ENCODE measurements at regions not wholly inside any gene's neighbourhood (a gene's known extent, or its start where the extent isn't known, plus 50 kb on each side); places are given as distances from the start of the nearest gene placed in this dataset.

DNA sequence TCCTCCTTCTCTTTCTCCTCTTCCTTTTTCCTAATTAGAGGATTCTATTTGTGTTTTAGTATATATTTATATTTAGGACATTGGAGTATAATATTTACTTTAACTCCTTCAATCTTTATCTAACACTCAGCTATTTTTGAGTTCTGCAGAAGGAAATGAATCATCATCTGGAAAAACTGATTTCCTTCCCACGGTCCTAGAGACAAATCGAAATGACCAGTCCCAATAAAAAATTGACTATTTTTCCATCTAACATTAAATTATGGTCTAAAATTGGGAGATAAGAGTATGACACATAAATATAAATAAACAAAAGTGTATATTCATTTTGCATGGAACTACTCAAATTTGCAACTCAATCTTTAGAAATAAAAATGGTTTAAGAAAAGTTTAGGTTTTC lies 167.4 kb downstream of the TMTC3 start:
- Mint-ChIP-seq H3K9me3 (ENCODE audit: low read depth) (no peaks in the 10 kb centered on the region), H3K4me3 (ENCODE audit: low read depth) (no peak overlapping the region), H3K36me3 (ENCODE audit: insufficient read depth) (no peaks in the 10 kb centered on the region), H3K27me3 (peaks cover 16% of the 10 kb centered on the region), H3K27ac (no peak overlapping the region), H3K4me1 (ENCODE audit: low read depth) (peaks cover 21% of the 10 kb centered on the region)
- DNase-seq (ENCODE audit: low spot score, unreplicated experiment): no peak
- TF ChIP-seq, protein P1, sequence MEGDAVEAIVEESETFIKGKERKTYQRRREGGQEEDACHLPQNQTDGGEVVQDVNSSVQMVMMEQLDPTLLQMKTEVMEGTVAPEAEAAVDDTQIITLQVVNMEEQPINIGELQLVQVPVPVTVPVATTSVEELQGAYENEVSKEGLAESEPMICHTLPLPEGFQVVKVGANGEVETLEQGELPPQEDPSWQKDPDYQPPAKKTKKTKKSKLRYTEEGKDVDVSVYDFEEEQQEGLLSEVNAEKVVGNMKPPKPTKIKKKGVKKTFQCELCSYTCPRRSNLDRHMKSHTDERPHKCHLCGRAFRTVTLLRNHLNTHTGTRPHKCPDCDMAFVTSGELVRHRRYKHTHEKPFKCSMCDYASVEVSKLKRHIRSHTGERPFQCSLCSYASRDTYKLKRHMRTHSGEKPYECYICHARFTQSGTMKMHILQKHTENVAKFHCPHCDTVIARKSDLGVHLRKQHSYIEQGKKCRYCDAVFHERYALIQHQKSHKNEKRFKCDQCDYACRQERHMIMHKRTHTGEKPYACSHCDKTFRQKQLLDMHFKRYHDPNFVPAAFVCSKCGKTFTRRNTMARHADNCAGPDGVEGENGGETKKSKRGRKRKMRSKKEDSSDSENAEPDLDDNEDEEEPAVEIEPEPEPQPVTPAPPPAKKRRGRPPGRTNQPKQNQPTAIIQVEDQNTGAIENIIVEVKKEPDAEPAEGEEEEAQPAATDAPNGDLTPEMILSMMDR (IDR thresholded peaks at IDR 0.05; ENCODE audit: unreplicated experiment): no peak

DNA sequence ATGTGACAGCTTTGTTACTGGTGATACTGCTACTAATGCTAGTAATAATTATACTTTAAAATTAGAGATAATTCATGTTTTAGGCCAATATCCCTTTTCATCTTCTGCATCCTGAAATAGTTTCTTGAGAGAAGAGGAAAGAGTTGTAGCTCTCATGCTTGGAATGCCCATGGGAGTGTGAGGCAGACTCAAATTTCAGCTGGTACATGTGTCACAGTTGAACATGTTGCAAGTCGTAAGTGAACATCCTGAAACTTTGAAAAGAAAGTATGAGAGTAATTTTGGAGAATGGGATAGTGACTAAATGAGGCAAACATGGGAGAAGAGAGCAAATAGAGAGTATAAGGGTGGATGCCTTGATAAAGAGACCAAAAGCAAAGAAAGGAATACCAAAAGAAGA lies 168.0 kb downstream of the TMTC3 start:
- H3K36me3 Mint-ChIP-seq (ENCODE audit: insufficient read depth): peaks cover 1% of the 10 kb centered on the region
- peaks cover 20% of the 10 kb centered on the region for H3K4me1 Mint-ChIP-seq (ENCODE audit: low read depth)
- H3K4me3 Mint-ChIP-seq (ENCODE audit: low read depth): no peak overlapping the region
- no peak for DNase-seq (ENCODE audit: low spot score, unreplicated experiment)
- H3K9me3 Mint-ChIP-seq (ENCODE audit: low read depth): peaks cover 5% of the 10 kb centered on the region
- no peak overlapping the region for H3K27ac Mint-ChIP-seq
- TF ChIP-seq, protein P1 (IDR thresholded peaks at IDR 0.05; ENCODE audit: unreplicated experiment): no peak
- peaks cover 16% of the 10 kb centered on the region for H3K27me3 Mint-ChIP-seq

DNA sequence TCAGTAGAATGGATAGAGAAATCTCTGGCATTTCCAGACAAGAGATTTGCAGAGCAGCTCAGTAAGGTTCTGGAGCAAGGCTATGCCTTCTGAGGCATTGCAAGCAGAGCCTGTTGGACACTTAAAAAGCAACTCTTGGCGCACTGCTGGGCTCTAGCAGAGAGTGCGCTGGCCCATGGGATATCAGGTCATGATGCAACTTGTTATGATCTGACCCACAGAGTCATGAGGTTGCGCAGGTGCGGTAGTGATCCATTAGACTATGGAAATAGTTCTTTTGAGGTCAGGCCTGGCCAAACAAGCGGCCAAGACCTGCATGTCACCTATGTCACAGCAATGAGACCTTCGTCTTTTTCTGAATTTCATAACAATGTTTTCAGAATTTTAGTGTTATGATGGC lies 168.6 kb downstream of the TMTC3 start:
- peaks cover 5% of the 10 kb centered on the region for H3K9me3 Mint-ChIP-seq (ENCODE audit: low read depth)
- no peak overlapping the region for H3K27ac Mint-ChIP-seq
- H3K4me1 Mint-ChIP-seq (ENCODE audit: low read depth): peaks cover 14% of the 10 kb centered on the region

DNA sequence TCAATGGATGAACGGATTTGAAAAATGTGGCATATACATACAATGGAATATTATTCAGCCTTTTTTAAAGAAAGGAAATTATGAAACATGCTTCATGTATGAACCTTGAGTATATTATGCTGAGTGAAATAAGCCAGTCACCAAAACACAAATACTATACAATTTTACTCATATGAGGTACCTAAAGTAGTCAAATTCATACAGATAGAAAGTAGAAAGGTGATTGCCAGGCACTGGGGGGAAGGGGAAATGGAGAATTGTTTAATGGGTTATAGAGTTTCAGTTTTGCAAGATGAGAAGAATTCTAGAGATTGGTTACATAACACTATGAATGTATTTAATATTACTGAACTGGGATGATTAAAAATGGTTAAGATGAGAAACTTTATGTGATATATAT lies 171.4 kb downstream of the TMTC3 start:
- Mint-ChIP-seq H3K36me3 (ENCODE audit: insufficient read depth) (peaks cover 1% of the 10 kb centered on the region), H3K4me3 (ENCODE audit: low read depth) (no peak overlapping the region), H3K27ac (no peak overlapping the region), H3K9me3 (ENCODE audit: low read depth) (peaks cover 5% of the 10 kb centered on the region), H3K4me1 (ENCODE audit: low read depth) (peaks cover 1% of the 10 kb centered on the region), H3K27me3 (peaks cover 6% of the 10 kb centered on the region)
- TF ChIP-seq, protein P1 (IDR thresholded peaks at IDR 0.05; ENCODE audit: unreplicated experiment): no peak
- DNase-seq (ENCODE audit: low spot score, unreplicated experiment): no peak

More for the DNA sequence above, 168.6 kb downstream of the TMTC3 start:
- Mint-ChIP-seq H3K36me3 (ENCODE audit: insufficient read depth) (peaks cover 1% of the 10 kb centered on the region), H3K27me3 (peaks cover 16% of the 10 kb centered on the region), H3K4me3 (ENCODE audit: low read depth) (no peak overlapping the region)
- DNase-seq (ENCODE audit: low spot score, unreplicated experiment): no peak
- TF ChIP-seq, protein P1 (IDR thresholded peaks at IDR 0.05; ENCODE audit: unreplicated experiment): no peak

DNA sequence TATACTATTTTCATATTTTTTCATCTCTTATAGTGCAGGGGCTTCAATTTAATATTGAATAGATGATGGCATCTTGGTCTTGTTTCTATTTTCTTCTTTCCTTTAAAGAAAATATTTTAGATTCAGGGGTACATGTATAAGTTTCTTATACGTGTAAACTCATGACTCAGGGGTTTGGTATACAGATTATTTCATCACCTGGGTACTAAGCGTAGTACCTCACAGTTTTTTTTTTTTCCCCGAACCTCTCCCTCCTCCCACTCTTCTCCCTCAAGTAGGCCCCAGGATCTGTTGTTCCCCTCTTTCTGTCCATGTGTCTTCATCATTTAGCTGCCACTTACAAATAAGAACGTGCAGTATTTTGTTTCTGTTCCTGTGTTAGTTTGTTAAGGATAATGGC lies 172.6 kb downstream of the TMTC3 start:
- TF ChIP-seq, protein P1 (IDR thresholded peaks at IDR 0.05; ENCODE audit: unreplicated experiment): no peak
- DNase-seq (ENCODE audit: low spot score, unreplicated experiment): no peak
- Mint-ChIP-seq H3K9me3 (ENCODE audit: low read depth) (peaks cover 5% of the 10 kb centered on the region), H3K4me1 (ENCODE audit: low read depth) (peaks cover 4% of the 10 kb centered on the region), H3K27ac (no peak overlapping the region), H3K4me3 (ENCODE audit: low read depth) (no peak overlapping the region), H3K27me3 (peaks cover 4% of the 10 kb centered on the region), H3K36me3 (ENCODE audit: insufficient read depth) (peaks cover 1% of the 10 kb centered on the region)
